ENCODE measurements at regions not wholly inside any gene's neighbourhood (a gene's known extent, or its start where the extent isn't known, plus 50 kb on each side); places are given as distances from the start of the nearest gene placed in this dataset.

DNA sequence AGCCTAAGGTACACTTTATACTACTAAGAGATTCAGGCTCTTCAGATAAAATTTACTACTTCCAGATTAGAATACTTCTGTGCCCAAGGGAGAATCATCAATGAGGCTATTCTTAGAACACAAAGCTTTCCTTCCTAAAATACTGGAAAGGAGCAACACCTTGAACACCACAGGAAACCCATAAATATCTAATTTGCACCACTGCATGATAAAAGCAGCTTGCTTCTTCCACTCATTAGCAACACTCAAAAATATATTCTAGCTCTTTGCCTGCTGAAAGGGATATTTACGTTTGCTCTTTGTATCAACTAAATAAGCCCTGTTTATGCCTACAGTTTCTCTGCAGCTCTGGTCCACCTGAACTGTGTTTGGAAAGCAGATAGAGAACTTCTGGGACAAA is 284.3 kb downstream of the RWDD3 start:
- TF ChIP-seq, protein P1, sequence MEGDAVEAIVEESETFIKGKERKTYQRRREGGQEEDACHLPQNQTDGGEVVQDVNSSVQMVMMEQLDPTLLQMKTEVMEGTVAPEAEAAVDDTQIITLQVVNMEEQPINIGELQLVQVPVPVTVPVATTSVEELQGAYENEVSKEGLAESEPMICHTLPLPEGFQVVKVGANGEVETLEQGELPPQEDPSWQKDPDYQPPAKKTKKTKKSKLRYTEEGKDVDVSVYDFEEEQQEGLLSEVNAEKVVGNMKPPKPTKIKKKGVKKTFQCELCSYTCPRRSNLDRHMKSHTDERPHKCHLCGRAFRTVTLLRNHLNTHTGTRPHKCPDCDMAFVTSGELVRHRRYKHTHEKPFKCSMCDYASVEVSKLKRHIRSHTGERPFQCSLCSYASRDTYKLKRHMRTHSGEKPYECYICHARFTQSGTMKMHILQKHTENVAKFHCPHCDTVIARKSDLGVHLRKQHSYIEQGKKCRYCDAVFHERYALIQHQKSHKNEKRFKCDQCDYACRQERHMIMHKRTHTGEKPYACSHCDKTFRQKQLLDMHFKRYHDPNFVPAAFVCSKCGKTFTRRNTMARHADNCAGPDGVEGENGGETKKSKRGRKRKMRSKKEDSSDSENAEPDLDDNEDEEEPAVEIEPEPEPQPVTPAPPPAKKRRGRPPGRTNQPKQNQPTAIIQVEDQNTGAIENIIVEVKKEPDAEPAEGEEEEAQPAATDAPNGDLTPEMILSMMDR (IDR thresholded peaks at IDR 0.05) = no peak
- TF ChIP-seq POLR2A (IDR thresholded peaks at IDR 0.05) = no peak

DNA sequence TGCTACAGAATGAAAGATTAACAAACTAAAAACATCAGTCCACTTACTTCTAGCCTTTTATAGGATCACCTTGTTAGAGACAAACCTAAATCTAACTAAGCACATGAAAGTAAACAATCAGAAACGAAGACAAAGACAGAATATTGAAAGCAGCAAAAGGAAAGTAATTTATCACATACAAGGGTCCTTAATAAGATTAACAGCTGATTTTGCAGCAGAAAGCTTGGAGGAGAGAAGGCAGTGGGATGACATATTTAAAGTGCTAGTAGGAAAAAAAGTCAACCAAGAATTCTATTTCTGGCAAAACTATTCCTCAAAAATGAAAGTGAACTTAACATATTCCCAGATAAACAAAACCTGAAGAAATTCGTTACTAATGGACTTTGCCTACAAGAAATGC is 286.4 kb downstream of the RWDD3 start:
- intact Hi-C loops (cut with DNase I) = no loop called here
- WGBS, 2 donors = 60 to 65% methylated on average over 2 of the region's 2 CpGs

More for the DNA sequence above, 284.3 kb downstream of the RWDD3 start:
- Histone ChIP-seq H3K27me3 (no peaks in the 10 kb centered on the region), H3K4me1 (no peaks in the 10 kb centered on the region), H3K36me3 (no peaks in the 10 kb centered on the region), H3K27ac (no peak overlapping the region), H3K4me3 (no peak overlapping the region), H3K9me3 (no peaks in the 10 kb centered on the region)
- whole genome bisulfite sequencing, 2 donors = 0% methylated on average over 1 of the region's 1 CpG
- intact Hi-C loops (cut with DNase I) = no loop called here
- no peak for DNase-seq

DNA sequence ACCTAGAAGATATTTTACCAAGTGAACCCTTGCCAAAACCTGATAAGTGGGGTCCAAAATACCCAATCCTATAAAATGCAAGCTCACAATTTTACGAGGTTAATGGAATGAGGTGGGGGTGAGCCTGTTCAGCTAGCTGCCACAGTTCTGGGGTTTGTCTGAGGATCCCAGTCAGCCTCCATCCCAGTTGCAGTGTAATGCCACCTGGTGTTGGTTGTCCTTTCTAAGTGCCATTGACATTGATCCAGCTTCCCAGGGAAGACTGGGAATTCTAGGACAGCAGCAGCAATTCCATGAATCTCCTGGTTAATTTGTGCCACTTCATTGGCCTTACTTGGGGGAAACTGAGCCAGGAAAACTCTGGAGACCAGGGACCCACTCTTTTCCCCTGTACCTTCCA is 298.3 kb downstream of the RWDD3 start:
- WGBS, 2 donors = 44 to 79% methylated on average over 1 of the region's 1 CpG
- no peaks in the 10 kb centered on the region for H3K36me3 ChIP-seq
- DNase-seq = no peak

More for the DNA sequence above, 286.4 kb downstream of the RWDD3 start:
- no peak for DNase-seq
- Histone ChIP-seq H3K4me1 (no peaks in the 10 kb centered on the region), H3K27ac (no peak overlapping the region), H3K9me3 (peaks cover 0 to 12% (median 0%) of the 10 kb centered on the region in 3 donors), H3K27me3 (no peaks in the 10 kb centered on the region), H3K4me3 (no peak overlapping the region), H3K36me3 (no peaks in the 10 kb centered on the region)
- TF ChIP-seq, protein P1 (IDR thresholded peaks at IDR 0.05) = no peak
- TF ChIP-seq POLR2A (IDR thresholded peaks at IDR 0.05) = no peak

DNA sequence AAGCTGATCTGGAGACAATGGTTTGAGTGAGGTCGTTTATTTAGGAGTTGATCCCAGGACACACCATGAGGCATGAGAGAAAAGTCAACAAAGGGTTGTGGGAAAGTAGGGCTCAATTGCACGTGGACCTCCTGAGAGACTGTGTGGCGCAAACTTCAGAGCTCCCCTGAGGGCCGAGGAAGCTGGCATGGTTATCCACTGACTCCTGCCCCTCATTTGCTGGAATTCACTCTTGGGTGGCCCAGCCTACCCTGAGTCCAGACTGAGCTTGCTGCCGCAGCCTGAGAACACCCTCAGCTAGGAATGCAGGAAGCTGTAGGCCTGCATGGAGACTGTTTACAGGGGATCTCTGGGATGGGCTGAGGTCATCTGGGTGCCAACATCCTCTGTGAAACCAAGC is 301.0 kb downstream of the RWDD3 start:
- no peak overlapping the region for H3K4me3 ChIP-seq
- H3K9me3 ChIP-seq = no peaks in the 10 kb centered on the region
- TF ChIP-seq, protein P1 (IDR thresholded peaks at IDR 0.05) = no peak
- TF ChIP-seq POLR2A (IDR thresholded peaks at IDR 0.05) = no peak
- no peaks in the 10 kb centered on the region for H3K36me3 ChIP-seq
- no peak for DNase-seq
- H3K4me1 ChIP-seq = no peaks in the 10 kb centered on the region
- WGBS, 2 donors = 56 to 60% methylated on average over 4 to 5 of the region's 5 CpGs
- H3K27me3 ChIP-seq = no peaks in the 10 kb centered on the region
- H3K27ac ChIP-seq = no peak overlapping the region
- intact Hi-C loops (cut with DNase I) = no loop called here

More for the DNA sequence above, 298.3 kb downstream of the RWDD3 start:
- Histone ChIP-seq H3K27me3 (no peaks in the 10 kb centered on the region), H3K9me3 (no peaks in the 10 kb centered on the region), H3K4me3 (no peak overlapping the region), H3K27ac (no peak overlapping the region), H3K4me1 (no peaks in the 10 kb centered on the region)
- TF ChIP-seq, protein P1 (IDR thresholded peaks at IDR 0.05) = no peak
- TF ChIP-seq POLR2A (IDR thresholded peaks at IDR 0.05) = no peak
- intact Hi-C loops (cut with DNase I) = no loop called here

DNA sequence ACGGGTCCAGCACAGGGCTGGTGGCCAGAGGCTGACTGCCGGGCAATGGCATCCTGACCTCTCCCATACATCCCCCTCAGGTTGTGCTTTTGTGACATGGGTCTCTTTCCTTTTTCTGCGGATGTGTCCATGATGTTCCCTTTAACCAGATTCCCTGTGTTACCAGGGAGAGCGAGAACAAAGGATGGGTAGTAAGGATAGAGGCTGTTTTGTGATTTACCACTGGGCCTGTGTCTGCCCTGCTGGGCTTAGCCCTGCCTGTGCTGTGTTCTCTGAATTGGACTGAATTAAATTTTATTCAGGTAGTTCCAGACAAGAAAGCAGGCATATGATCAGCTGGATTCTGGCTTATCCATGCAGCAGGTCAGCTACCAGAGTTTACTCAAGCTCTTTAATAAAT is 301.6 kb downstream of the RWDD3 start:
- DNase-seq = no peak
- no peak for TF ChIP-seq POLR2A (IDR thresholded peaks at IDR 0.05)
- Histone ChIP-seq H3K27ac (no peak overlapping the region), H3K4me3 (no peak overlapping the region), H3K4me1 (no peaks in the 10 kb centered on the region), H3K9me3 (no peaks in the 10 kb centered on the region), H3K27me3 (no peaks in the 10 kb centered on the region), H3K36me3 (no peaks in the 10 kb centered on the region)
- 79 to 93% methylated on average over 3 to 4 of the region's 4 CpGs for WGBS, 2 donors
- intact Hi-C loops (cut with DNase I) = no loop called here

DNA sequence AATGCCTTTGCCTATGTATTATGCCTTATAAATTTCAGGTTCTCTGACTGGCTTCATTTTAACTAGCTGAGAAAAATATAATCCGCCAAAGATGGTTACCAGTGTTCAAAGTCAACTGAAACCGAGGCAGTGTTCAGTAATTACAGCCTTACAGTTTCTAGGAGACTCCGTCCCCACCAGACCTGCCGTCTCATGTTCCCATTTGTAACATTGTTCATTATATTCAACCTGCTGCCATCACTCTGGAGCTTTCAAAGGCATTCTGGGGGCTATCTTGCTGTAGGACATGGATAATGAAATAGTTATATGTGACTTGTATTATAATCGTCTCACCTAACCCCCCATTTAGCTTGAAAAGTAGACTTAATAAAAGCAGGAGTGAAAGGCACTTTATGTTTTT is 302.5 kb downstream of the RWDD3 start:
- 73 to 82% methylated on average over 5 of the region's 5 CpGs for WGBS, 2 donors
- H3K9me3 ChIP-seq = no peaks in the 10 kb centered on the region
- TF ChIP-seq, protein P1 (IDR thresholded peaks at IDR 0.05) = no peak
- TF ChIP-seq POLR2A (IDR thresholded peaks at IDR 0.05) = no peak
- no peaks in the 10 kb centered on the region for H3K4me1 ChIP-seq
- H3K4me3 ChIP-seq = no peak overlapping the region
- no peak overlapping the region for H3K27ac ChIP-seq
- DNase-seq = no peak
- intact Hi-C loops (cut with DNase I) = no loop called here
- no peaks in the 10 kb centered on the region for H3K27me3 ChIP-seq
- H3K36me3 ChIP-seq = no peaks in the 10 kb centered on the region
